GM21528 (cell line): ENCODE measurements at regions not wholly inside any gene's neighbourhood (a gene's known extent, or its start where the extent isn't known, plus 50 kb on each side); places are given as distances from the start of the nearest gene placed in this dataset.
"Not testable (repeated sequence)": the region's sequence is repeated elsewhere in the genome, so short reads cannot be mapped to it uniquely, and the experiment has no call there.

Source experiments
- ATAC-seq: cut with Tn5 transposase; IDR thresholded peaks from one replicate; pipeline ENCODE4 v1.9.1; 2021; ENCODE audit warnings: mild to moderate bottlenecking, moderate library complexity; ENCODE audit not compliant: unreplicated experiment, low FRiP score

DNA sequence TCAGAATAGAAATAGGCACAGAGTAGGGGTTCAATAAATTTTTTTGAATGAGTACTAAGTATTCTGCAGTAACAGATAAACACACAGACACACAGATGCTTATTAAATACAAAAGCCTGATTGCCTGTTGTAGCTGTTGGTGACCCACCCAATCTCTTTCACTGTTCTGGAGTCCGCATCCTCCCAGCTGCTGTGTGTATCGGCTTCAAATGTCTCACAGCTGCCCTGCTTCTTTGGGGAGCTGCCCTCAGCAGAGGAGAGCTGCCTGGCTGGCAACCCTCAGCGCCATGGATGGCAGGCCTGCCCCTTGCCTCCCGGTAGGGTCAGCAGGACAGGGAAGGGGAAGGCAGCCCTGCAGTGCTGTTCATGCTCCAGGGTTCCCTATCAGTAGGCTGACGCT is 50.5 kb upstream of the PRNP start:
- no peak for ATAC-seq

DNA sequence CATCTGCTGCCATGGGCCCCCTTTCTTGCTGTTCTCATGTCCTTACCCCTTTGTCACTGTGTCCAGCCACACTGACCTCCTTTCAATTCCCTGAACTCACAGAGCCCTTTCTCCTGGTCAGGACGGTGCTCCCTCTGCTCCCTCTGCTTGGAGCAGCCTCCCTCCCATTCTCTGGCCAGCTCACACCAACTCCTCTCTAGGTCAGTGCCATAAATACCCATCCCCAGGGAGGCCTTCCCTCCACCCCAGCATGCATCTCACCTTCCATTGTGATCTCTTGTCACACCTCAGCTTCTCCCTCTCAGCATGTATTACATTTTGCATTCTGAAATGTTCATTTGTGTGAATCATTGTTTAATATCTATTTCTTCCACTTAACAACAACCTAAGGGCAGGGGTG is 50.9 kb upstream of the PRNP start:
- no peak for ATAC-seq

DNA sequence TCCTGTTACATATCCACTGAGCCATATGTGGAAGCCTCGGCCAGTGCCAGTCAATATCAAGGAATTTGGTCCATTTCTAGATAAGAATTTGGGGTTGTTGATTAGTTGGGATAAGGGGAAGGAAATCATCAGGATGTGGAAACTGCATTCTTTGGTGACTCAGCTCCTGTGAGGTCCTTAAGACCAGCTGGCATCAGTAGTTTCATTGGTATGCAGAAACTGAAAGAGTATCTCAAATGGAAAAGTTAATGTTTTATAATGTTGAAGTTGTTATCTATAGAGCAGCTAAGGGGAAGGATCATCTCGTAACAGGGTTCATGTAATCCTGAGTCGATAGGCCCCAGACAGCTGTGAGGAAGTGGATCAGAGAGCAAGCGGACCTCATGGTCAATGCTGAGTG is 52.5 kb upstream of the PRNP start:
- no peak for ATAC-seq

DNA sequence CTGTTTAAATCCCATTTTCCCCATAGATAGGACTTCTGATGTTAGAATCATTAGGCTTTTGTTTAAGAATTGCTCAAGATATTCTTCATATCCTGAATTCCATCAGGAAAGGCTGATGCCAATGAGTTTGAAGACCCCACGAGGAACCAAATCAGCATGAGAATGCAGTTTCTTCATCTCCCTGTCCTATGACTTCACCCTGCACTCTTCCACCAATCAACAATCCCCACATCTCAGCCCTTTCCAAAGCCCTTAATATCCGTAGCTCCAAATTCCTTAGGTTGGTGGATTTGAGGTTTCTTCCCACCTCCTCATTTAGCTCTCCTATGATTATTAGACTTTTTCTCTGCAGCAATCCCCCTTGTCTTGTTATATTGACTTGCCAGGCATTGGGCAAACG is 52.9 kb upstream of the PRNP start:
- no peak for ATAC-seq

DNA sequence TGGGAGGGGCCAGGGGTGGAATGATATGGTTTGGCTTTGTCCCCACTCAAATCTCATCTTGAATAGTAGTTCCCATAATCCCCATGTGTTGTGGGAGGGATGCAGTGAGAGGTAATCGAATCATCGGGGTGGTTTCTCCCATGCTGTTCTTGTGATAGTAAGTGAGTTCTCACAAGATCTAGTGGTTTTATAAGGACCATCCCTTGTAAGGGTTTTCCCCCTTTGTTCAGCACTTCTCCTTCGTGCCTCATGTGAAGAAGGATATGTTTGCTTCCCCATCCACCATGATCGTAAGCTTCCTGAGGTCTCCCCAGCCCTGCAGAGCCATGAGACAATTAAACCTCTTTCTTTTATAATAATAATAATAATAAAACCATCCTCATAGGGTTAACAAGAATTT is 53.4 kb upstream of the PRNP start:
- no peak for ATAC-seq

DNA sequence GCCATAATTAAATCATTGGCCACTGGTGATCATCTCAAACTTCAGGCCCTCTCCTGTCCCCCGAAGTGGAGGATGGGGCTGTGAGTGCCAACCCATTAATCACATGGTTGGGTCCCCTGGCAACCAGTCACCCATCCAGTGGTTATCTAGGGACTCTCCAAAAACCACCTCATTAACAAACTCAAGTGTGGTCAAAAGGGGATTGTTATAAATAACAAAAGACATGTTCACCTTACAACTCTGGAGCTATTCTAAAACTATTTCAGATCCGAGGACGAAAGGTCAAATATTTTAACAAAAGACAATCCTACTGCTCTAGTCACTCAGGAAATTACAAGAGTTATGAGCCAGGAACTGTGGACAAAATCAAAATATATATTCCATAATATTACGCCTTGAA is 60.0 kb upstream of the PRNP start:
- no peak for ATAC-seq

DNA sequence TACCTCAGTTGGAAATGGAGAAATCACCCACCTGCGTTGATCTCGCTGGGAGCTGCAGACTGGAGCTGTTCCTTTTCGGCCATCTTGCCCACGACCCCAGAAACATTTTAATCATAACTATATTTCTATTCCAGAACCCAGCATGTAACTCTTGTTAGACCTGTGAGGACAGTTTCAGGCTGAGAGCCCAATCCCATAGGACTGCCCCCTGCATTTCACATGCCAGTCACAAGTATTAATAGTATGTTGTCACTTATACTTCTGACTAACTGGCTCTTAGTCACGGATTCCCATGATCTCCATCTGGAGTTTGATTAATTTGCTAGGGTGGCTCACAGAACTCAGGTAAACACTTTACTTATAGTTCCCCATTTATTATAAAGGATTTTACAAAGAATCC is 60.6 kb upstream of the PRNP start:
- ATAC-seq, result no peak

DNA sequence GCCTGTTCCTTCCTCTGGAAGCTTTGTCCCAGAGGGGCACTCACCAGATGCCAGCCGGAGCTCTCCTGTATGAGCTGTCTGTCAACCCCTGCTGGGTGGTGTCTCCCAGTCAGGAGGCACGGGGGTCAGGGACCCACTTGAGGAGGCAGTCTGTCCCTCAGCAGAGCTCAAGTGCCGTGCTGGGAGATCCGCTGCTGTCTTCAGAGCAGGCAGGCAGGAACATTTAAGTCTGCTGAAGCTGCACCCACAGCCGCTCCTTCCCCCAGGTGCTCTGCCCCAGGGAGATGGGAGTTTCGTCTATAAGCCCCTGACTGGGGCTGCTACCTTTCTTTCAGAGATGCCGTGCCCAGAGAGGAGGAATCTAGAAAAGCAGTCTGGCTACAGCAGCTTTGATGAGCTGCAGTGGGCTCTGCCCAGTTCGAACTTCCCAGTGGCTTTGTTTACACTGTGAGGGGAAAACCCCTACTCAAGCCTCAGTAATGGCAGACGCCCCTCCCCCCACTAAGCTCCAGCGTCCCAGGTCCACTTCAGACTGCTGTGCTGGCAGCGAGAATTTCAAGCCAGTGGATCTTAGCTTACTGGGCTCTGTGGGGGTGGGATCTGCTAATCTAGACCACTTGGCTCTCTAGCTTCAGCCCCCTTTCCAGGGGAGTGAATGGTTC is 61.5 kb upstream of the PRNP start:
- not testable (repeated sequence) for ATAC-seq

DNA sequence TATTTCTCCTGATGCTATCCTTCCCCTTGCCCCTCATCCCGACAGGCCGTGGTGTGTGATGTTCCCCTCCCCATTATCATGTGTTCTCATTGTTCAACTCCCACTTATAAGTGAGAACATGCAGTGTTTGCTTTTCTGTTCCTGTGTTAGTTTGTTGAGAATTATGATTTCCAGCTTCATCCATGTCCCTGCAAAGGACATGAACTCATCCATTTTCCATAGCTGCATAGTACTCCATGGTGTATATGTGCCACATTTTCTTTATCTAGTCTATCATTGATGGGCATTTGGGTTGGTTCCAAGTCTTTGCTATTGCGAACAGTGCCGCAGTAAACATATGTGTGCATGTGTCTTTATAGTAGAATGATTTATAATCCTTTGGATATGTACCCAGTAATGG is 67.1 kb upstream of the PRNP start:
- not testable (repeated sequence) for ATAC-seq

DNA sequence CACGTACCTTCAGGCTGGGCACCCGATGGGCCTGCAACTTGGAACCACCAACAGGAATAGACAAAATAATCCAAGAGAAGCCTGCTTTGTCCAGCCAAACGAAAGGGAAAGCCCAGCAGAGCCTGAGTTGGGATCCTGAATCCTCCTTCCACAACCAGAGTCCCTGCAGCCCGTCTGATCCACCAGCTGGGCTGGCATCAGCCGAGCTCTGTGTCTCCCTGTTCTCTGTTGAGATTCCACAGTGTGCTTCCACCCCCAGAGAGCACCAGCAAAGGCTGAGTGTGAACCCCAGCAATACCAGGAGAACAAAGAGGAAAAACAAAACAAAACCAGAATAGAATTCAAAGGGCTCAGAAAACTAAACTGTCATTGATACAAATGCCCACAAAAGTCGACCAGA is 68.8 kb upstream of the PRNP start:
- no peak for ATAC-seq

DNA sequence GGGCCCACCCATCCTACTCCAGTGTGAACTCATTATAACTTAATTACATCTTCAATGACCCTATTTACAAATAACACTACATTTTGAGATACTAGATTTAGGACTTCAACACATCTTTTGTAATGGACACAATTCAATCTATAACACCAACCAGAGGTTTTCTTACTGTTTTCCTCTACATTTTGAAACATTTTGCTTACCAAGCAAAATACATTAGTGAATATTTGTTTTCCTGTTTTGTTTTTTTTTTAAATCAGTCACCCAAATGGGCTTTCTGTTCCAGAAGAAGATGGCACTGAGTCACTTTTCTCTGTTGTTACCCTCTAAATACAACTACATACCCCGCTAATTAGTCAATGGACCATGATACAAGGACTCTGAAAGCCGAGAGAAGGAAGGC is 69.2 kb upstream of the PRNP start:
- ATAC-seq, result no peak

DNA sequence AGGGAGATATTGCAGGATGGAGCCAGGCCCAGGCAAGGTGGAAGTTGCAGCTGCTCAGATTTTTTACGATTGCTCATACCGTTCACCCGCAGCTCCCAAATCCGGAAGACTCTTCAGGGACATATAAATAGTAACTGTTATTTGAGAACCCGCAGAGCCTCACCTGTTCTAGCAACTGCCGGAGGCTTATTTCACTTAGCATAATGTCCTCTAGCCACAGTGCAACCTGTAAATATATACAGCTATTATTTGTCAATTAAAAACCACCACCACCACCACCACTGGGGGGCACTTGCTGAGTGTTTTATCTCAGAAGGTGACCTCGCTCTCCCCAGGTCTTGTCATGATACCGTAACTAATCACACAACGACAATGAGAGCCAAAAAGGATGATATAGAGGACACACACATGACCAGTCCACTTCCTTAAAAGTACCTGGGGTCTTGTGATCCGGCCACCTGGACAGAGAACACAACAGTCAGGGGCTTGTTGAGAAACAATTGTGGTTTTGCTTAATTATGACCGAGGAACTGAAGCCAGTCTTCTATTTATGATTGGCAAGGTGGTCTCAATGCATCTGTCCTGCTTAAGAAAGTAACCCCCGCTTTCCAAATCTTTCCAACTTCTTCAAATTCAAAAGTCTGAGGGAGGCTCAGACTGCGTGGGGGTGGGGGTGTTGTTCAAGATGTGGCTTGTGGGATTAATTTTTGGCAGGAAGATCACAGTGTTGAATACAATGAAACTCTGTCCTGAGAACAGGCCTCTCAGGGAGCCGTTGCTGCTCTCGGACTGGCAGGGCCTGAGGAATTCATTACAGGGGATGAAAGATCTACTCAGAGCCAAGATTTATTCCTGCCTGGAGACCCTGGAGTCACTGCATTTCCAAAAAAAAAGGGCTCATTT is 72.3 kb upstream of the PRNP start:
- peak; percentile 80 for ATAC-seq

DNA sequence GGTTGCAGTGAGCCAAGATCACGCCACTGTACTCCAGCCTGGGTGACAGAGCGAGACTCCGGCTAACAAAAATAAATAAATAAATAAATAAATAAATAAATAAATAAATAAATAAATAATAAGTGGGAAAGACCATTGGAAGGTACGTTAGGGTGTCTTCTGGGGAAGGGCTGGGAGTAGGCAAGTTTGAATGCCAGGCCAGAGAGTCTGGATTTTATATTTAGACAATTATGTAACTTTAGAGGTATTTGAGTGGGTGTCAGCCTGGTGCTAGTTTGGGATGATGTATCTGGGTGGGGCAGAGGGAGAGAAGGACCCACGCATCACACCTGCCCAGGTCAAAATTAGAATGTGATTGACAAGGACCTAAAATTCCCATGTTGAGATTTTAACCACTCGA is 73.1 kb upstream of the PRNP start:
- no peak for ATAC-seq

DNA sequence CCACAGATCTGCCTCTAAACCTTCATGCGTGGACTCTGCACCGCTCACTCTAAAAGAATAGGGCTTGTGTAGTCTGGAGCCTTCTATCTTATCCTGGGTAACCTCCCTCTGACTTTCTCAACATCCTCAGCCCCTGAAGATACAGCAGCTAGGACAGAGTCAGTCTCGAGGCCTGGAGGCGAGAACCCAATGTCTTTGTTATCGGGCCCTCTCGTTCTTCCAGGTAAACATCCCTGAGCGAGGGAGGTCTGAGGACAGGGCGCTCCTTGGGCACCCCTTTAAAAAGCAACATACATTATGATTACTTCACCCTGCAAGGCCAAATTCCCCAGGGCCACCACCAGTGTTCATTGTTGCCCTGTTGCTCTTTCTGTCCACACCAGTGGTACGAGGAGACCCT is 75.4 kb upstream of the PRNP start:
- ATAC-seq, result no peak

DNA sequence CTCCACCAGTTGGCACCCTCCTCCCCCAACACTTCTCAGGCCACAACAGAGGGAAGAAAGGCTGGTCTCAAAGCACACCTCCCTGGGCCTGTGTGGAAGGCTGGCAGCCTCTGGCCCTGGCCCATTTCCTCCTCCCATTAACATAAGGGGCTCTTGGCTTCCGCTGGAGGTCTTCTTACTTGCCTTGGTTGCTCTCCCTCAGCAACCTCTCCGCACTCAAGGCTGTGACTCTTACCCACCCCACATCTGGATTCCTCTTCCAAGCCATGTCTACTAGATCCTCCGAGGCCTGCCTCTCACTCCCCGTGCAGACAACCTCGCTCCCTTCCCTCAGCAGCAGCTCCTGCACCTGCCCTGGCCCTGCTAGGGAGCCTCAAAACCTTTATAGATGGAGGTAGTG is 76.7 kb upstream of the PRNP start:
- no peak for ATAC-seq

DNA sequence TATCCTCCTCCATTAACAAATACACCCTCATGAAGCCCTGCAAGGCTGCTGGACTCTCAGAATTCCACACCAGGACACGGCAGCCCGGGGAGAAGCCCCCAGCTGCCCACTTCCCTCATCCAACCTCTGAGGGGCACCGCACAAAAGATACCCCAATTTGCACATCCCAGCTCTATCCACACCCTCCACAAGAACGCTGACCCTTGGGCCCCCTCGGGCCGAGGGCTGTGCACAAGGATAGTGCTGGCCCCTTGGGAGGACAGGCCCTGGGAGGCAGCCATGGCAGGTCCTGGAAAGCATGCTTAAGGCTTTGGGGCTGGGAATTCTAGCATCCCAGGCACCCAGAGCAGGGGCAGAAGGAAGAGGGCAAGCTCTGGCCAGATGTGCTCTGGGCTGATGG is 77.4 kb upstream of the PRNP start:
- ATAC-seq, result no peak

DNA sequence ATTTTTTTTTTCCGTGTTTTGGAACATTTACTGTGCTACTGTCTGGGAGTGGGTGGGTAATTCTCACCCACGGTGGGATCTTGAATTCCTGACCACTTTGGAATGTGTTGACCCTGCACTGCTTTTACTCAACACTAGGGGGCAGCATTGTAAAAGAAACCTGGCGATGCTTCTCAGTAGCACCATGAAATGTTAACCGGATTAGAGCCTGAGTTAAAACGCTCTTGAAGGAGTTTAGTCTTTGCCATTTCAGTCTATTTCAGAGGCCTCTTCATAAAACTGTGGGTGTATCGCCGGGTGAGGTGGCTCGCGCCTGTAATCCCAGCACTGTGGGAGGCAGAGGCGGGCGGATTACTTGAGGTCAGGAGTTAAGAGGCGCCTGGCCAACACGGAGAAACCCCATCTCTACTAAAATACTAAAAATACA is 79.0 kb upstream of the PRNP start:
- ATAC-seq, result no peak

DNA sequence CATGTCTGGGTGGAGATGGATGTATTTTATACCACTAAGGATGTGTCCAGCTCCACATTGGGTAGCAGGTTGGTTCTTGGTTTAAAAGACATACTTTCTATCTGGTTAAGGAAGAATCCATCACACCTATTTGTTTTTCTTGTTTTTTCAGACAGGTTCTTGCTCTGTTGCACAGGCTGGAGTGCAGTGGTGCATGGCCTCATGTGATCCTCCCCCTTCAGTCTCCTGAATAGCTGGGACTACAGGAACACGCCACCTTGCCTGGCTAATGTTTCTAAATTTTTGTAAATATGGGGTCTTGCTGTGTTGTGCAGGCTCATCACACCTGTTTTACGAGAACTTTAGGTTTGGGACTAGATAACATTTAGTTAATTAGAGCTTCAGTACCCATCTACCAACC is 80.2 kb upstream of the PRNP start:
- ATAC-seq, result no peak

DNA sequence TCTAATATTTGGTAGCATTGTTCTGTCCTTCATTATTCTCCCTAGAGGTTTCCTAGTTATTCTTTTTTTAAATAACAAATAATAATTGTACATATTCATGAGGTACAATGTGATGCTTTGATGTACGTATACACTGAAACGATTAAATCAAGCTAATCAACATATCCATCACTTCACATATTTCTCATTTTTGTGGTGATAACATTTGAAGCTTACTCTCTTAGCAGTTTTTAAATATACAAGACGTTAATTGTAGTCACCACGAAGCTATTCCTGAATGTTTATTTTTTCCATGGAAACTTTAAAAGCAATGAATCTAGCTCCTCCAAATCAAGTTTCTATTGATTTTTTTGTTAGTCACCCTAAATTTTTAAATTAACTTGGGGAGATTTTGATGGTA is 81.1 kb upstream of the PRNP start:
- ATAC-seq, result no peak

DNA sequence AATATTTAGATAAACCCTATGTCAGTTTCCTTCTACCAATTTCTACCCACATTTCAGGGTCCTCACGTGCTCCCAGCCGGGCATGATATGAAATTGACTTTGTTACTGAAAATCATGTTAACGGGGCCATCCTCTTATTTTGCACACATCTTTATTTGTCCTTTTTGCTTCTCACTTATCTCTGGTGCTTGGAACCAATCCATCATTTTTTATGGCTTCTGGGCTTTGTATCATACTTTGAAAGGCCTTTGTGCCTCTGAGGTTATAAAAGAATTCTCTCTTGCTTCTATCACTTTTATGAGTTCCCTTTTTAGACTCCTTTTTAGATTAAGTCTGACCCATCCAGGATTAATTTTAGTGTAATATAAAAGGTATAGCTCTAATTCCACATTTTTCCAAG is 81.7 kb upstream of the PRNP start:
- no peak for ATAC-seq

DNA sequence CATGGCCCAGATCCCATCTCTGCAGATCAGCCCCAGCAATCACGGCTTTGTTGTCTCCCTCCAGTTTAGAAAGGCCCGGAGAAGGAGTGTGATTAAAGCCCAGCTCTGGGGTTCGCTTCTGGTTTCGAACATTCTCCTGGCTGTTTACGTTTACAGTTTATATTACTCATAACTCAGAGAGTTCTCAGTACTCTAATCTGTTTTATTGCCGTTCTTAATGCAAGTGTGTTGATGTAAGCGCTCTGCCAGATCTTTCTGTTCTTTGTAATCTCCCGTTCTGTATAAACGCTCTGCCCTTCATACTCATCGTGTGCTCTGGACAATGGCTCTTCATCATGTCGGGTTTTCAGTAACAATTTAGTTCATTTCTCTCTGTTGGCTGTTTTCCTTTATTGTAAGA is 82.5 kb upstream of the PRNP start:
- no peak for ATAC-seq

DNA sequence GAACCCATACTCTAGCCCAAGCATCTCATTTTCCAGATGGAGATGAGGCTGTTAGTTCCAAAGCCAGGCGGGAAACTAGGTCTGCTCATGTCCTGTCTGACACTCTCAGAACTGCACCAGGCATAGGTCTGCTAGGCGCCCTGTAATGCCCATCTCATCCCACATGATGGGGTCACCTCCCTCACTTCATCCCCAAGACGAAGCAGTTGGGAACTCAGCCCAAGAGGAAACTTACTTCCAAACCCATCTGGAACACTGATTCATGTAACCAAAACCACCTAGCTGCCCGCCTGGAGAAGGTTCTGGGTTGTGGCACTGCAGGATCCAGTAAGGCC is 84.0 kb upstream of the PRNP start:
- no peak for ATAC-seq
